ENCODE measurements at regions not wholly inside any gene's neighbourhood (a gene's known extent, or its start where the extent isn't known, plus 50 kb on each side); places are given as distances from the start of the nearest gene placed in this dataset.
"Not testable (repeated sequence)": the region's sequence is repeated elsewhere in the genome, so short reads cannot be mapped to it uniquely, and the experiment has no call there.

DNA sequence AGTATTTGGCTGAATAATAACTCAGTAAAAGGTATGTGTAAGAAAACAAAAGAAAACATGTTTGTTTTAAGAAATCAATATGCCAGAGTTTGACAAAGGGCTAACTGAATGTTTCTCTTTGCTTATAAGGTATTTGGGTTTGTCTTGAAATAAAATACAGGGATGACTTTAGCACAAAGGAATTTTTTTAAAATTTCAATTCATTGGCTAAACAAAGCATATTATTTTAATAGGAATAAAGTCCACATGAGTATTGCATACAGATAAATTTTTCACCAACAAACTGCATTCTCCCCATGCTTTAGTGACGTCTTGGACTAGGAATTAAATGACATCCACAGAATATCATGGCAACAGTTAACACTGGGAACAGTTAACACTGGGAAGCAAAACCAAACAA, 480.0 kb upstream of the JAG1 start:
- DNase-seq, result no peak

DNA sequence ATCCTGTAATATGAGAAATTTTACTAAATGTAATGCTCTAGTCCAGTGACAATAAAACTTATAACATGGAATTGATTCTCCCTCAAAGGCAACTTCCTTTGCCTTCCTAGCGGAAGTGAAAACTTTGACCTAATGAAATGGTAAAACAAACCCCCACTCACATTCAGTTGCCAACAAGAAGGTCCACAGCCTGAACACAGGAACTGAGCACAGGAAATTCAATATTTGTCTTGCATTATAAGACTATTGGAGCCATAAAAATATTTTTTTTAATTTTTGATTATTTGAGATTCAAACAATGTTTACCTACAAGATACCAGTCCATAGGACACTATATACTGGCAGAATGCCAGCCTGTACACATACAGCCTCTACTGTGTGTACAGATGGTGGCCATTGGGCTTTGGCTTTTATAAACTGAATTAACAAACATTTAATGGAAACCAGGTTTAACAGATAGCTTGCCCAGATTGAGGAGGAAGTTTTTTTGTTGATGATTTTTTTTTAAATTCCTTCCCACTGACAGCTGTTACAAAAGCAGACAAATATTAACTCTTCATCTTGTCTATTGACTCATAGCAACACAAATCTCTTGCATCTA, 481.5 kb upstream of the JAG1 start:
- no peak for DNase-seq

DNA sequence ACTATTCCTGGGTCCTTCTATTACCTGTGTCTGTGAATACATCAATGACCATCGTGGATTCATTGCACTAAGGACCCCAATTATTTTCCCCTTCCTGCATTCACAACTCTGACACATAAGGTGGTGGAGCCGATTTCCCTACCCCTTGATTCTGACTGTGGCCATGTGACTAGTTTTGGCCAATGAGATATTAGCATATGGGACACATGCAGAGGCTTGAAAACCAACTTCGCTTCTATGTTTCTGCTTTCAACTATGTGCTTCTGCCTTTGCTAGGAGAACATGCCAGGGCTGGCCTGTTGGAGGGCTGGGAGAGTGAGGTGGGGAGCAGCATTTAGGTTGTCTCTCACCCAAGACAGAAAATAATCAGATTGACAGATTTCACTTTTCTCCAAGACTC, 483.1 kb upstream of the JAG1 start:
- no peak for DNase-seq

DNA sequence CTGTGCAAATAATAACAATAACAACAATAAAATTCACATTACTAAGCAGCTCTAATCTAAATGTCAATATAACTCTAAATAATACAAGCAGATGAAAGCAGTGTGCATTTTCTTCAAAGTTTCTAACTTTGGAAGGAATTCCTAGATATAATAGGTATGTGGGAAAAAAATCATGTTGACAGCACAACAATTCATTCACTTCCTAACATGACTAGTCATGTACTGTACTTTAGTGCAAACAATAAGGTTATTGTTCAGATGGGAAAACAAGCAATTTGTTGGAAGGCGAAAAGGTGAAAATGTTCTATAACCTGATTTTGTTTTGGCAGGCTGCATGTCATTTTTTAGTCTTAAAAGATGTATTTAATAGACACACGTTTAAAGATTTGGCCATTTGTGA, 484.3 kb upstream of the JAG1 start:
- no peak for DNase-seq

DNA sequence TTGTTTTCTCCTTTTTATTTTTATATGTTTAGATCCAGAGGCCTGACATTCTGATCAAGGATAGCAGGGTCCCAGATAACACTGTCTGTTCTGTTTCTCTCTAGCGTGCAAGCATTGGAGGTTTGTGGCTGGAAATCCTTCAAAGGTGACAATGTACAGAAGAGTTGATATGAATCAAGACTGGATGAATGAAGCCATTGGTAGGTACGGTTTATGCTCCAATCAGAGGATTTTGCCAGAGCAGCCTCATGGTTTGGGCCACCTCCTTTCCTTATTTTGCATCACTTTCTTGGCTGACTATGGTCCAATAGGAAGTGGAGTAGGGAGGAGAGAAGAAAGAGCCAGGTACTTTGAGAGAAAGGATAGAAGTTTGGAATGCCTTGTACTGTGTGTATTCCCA, 484.8 kb upstream of the JAG1 start:
- DNase-seq, result no peak

DNA sequence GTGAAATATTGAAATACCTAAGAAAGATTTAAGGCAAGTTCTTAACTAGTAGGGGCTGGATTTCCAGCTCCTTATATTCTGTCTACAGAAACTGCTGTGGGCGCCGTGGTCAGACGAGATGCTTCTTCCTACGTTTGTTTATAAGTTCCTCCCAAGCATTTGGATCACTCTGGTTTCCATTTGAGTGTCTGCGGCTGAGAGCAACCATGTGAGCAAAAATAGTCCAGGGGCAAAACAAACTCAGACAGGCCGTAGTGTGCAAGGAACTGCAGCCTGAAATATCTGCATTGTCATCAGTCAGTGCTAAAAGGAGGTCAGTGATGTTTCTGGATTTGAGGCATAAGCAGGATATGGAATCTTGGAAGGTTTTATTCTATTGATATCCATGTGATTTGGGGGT, 485.9 kb upstream of the JAG1 start:
- DNase-seq, result no peak

DNA sequence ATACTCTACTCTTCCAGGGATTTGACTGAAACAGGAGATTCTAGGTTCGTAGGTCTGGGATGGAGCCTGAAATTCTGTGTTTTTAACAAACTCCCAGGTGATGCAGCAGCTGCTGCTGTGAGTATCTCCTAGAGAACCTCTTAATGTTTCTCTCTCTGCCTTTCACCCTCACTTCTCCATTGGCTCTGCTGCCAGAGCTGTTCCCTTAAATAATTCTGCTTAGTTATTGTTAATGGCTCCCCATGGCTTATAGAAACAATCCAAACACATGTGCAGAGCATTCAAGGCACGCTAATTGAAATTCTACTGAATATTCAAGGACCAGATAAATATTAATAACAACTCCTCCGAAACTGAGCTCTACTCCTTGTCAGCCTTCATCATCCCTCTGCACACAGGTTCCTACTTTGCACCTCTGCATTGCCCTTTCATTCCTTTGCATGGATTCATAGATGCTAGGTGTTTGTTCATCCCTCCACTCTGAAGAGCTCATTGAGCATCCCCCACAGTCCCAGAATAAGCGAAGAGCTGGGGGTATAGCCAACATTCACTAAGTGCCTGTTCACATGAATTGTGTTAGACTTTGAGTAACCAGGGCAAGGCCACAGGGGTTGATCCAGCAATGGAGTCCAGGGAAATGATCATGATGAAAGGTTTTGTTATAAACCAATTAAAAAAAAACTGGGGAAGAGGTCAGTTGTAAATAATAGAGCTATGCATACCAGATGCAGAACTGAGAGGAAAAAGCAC, 488.4 kb upstream of the JAG1 start:
- DNase-seq, result no peak

DNA sequence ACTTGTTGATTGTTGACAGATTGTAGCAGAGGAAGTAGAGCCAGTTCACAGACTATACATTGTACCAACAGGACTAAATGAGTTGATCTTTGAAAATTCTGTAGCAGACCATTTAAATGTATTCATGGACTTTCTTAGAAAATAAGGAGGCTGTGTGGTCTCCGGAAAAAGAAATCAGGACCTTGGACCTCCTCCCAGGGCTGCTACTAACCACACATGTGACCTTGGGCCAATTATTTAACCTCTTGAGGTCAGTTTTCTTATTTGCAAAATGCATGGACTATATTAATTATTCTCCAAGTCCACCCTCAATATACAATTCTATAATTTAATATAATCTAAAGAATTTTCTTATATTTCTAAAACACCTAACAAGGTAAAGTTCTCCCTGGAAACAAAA, 492.0 kb upstream of the JAG1 start:
- DNase-seq, result no peak

DNA sequence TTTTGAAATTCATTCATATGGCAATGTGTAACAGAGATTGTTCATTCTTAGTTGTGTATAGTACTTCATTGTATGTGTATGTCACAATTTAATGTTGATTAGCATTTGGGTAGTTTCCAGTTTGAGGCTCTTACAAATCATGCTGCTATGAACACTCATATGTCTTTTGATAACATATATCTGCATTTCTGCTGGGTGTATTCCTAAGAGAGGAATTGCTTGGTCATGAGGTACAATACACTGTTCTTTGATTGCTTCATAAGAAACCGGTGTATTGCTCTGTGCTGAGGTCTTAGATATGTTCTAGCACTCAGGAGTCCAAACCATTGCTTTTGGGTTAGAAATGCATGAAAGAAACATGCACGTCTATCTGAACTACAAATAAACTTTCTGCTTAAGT, 492.9 kb upstream of the JAG1 start:
- no peak for DNase-seq

DNA sequence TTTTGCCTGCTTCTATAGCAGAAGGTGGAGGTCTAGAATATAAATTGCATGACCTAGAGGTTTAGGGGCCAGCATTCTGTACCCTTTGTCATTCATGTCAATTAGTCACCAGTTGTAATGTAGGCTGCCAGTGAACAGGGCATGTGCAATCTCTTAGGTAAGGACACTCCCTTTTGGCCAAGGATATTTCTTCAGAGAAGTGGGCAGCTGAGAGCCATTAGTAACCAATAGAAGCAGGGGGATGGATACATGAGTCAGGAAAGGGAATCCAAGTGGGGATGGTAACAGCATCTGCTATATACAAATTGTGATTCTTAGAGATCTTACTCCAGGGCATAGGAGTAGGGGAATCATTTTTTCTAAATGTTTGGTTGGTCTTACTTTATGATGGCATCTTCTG, 494.2 kb upstream of the JAG1 start:
- DNase-seq, result no peak

DNA sequence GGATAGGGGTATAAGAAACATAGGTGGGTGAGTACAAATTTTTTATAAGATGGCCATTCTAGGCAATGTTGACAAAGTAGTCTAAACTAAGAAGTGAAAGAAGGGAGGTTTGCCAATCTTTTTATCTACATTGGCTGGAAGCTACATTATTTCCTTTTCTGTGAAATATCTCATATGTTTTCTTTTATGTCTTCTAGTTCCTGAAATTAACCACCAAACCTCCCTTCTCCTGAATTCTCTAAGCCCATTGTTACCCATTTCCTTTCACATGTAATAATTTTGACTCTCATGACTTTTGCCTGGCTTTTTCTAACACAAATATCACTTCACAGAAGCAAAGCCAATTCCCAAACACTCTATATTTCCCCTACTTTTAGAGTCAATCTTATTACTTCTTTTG, 496.2 kb upstream of the JAG1 start:
- DNase-seq, result no peak

DNA sequence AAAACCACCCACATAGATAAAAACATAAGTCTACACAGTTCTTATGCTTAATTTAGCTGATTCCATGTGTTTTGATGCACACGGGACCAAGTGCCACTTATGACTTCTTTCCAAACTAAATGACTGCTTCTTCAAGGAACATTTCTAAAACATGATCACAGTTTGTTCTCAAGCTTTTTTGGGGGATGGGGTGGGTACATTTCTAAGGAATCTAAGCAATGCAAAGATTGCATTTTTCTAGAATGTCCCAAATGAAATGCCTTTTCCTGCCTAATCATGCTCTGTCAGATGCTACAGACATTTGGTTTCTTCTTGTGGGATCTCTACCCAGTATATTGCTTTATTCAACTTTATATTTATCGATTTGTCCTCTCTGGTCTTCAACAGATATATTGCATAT, 496.8 kb upstream of the JAG1 start:
- DNase-seq, result no peak

DNA sequence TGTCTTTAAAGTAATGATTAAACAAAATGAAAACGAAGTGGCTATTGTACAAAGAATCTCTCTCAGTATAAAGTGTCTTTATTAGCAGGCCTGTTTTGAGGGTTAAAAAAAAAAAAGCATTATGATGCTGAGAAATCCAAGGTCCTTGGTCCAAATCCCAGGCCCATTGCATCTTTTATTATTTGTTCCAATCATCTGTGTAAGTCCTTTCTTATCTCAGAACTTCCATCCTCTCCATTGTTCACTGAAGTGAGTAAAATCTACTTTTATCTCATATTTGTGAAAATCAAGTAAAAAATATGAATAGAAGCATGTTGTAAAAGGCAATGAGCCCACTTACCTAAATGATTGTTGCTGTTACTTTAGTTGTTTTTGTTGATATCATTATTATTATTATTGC, 499.1 kb upstream of the JAG1 start:
- no peak for DNase-seq

DNA sequence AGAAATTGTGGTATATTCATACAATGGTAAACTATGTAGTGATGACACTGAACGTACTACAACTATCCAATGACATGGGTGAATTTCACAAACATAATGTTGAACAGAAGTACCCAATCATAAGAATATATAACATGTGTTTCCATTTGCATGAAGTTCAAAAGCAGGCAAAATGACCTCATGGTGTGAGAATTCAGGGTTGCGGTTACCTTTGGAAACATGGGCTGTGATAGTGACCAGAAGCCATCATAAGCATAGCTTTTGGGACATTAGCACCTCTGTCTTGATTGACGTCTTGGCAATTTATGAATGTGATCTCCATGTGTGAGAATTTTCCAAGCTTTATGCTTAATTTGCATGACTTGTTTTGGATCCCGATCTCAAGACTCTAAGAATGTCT, 500.1 kb upstream of the JAG1 start:
- no peak for DNase-seq

DNA sequence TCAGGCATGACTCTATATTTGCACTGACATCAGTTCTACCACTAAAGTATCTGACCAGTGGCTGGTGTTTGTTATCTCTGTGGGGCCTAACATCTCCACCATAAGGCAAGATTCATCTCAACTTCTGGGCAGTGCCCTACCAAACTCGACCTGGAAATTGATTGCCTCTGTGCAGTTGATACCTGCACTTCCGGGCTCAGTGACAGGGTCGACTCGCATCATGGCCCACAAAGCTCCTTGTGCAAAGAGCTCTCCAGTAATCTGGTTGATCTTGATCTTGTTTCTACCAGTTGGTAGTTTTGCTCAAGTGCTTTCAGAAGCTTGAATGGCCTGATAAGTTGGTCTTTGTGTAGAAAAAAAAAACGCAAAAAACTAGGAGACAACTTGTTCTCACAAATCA, 501.1 kb upstream of the JAG1 start:
- DNase-seq, result no peak

DNA sequence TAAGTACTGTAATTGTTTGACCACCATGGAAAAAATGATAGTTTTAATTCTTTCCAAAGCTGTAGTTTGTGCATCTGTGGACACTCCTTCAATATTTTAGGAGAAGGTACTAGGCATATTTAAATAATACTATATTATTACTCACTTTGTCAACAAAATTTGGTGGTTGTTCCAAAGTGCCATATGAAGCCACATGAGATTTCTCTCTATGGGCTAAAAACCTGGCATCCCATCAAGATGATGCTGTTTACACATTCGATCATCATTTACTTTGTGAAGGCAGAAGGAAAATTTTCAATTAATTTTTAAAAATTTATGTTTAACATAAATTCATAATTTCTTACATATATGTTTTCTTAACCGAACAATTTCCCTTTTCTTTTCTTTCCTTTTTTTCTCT, 502.6 kb upstream of the JAG1 start:
- no peak for DNase-seq

DNA sequence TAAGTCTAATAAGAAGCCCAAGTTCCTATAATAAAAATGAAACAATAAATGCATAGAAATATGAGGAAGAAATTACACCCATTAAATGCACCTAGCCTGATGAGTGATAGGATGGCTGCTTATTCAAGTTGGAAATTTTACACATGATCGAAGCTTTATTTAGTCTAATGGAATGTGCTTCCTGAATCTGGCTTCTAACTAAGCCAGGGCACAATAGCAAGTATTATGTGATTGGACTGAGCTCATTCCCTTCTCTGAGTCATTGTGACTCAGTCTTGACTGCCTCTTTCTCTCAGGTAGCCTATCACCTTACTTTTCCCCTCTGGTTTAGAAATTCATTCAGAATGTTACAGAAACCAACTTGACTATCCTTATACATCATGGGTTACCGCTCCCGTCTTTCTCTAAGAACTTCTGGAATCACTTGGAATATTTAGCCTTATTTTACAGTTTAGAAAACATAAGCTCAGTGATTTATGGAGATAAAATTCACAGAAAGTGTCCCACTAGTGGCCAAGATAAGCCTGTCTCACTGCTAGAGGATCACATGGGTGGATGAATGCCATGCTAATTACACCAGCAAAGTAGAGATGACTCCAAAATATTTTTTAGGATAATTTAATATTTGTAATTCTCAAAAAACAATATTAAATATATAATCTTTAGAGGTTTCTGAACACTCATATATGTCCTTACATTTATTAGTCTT, 505.3 kb upstream of the JAG1 start:
- DNase-seq, result no peak

DNA sequence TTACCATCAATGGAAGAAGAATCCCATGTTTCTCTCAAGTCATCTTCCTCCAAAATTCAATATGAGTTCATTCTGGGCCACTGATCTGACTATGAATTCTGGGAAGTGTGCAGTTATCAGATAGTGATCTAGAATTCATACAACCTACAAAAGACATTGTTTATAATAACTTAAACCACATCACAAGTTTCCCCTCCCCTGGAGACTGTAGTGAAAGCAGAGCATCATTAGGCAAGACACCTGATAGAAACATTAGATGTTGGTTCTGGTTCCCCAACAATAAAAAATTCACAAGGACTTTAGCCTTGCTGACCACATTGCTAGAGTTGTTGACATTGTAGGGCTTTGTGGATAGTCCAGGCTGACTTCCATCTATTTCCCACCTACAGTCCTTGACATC, 506.4 kb upstream of the JAG1 start:
- no peak for DNase-seq

DNA sequence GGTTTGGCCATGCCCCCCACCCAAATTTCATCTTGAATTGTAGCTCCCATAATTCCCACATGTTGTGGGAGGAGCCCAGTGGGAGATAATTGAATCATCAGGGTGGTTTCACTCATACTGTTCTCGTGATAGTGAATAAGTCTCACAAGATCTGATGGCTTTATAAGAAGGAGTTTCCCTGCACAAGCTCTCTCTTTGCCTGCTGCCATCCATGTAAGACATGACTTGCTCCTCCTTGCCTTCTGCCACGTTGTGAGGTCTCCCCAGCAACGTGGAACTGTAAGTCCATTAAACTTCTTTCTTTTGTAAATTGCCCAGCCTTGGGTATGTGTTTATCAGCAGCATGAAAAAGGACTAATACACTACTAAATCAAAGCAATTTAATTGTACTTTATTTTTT, 507.3 kb upstream of the JAG1 start:
- not testable (repeated sequence) for DNase-seq

DNA sequence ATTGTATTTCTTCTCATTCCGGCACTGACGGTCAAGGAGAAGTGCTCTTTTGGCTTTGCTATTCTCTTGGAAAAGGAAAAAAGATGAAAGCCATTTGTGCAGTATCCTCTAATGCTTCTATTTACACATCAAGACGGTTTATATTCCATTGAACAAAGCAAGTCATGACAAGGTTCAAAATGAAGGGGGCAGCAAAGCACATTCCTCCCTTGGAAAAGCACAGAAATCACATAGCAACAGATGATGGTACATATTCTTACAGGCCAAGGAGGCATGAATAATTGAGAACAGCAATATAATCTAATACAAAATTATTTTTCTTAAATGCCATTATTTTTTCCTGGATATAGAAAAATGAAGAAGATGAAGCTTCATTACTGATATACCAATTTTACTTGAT, 508.2 kb upstream of the JAG1 start:
- DNase-seq, result no peak

DNA sequence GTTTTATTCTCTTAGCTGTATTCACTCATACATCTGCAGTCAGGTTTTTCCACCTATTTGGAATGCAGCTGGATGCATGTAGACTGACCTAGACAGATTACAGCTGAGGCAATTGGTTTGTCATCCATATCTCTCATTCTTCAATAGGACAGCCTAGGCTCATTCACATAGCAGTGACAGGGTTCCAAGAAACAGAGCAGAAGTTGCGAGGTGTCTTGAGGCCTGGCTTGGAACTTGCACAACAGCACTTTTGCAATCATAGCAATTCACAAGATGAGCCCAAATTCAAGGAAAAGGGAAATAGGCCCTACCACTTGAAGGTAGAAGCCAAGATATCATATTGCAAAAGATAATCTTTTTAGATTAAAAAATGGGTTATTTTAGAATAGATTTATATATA, 508.9 kb upstream of the JAG1 start:
- no peak for DNase-seq

DNA sequence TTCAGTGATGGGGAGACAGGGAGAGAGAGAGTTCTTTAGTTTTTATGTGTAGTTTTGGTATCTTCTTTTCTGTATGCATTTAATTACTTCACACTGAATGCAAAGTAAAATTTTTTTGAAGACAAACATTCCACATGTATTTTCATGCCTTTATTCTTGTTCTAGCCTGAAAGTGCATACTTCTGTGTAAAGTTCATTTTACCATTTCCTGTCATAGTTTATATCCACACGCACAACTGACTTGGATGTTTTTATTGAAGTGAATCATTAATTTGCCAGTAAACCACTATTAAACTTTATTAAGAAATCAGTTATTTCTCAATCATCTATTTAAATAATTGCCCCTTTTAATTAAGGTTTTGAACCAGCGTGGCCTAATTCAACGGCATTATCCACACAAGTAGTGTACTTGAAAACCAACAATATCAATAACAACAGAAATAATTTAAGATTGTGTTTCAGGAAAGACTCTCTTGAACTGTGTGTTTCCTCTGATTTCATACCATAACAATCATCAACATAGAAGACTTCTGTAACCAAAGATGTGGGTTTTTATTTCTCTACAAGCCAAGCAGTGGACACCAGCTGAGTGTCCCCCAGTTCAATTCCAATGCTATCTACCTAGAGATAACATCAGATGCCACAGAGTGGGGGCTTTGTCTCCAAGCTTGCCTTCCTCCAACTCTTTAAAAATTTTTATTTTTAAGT, 512.7 kb upstream of the JAG1 start:
- no peak for DNase-seq

DNA sequence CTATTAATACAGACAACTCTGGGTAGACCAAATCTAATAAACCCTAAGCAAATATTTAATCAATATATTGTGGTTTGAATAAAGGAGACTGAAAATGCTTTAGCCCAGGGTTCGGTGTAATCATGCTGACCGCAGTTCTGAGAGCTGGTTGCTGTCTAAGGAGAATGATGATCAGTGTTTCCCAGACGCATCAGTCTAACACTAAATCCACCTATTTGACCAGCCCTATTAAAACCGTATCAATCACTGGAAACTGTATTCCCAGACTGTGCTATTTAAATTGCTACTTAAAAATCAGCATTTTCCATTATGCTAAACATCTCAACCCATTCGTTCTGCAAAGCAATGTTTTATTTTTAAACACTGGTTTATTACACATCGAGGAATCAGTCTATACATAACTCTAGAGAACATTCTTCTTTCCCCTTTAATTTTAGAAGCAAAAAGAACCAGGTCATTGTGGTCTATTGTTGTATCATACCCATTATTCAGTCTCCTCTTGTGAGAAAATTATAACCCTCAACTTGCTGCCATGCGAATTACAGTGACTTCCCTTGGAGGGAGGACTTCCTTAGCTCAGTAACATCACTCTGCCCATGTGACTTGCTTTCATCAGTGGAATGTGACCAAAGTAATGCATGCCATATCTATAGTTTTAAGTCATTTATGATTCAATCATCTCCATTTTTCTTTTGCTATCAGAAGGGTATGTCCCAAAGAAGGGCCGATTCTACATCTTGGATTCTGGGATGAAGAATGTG, 515.2 kb upstream of the JAG1 start:
- no peak for DNase-seq
